GM12878 (cell line): ENCODE measurements at regions not wholly inside any gene's neighbourhood (a gene's known extent, or its start where the extent isn't known, plus 50 kb on each side); places are given as distances from the start of the nearest gene placed in this dataset.
A peak's percentile ranks its signal among the peaks of the same experiment; 100 is the strongest.

Source experiments
- ATAC-seq: fragments of 200-7000 bp; cut with Tn5 transposase; 3 replicates; pipeline ENCODE4 v1.9.1; 2020; ENCODE audit warnings: mild to moderate bottlenecking, moderate library complexity
- BruUV-seq: library from RNA; stranded (reverse); fragments of 400-500 nt; replicated peaks from 2 replicates; lab custom pipeline; 2021; lab: Mats Ljungman, UMichigan
- CTCF ChIA-PET: fragments of 300-600 bp; sonication (Branson Sonifier 250); formaldehyde crosslinking; extraction: SDS; loops from one replicate; lab custom pipeline; 2021; ENCODE audit warnings: inconsistent platforms; lab: Yijun Ruan, JAX
- POLR2A ChIA-PET: fragments of 350-600 bp; formaldehyde crosslinking; extraction: SDS; loops from one replicate; lab custom pipeline; 2021; ENCODE audit warnings: inconsistent platforms; lab: Charles Lee
- RAD21 ChIA-PET: fragments of 300-600 bp; sonication (Branson Sonifier 250); formaldehyde crosslinking; loops from one replicate; lab custom pipeline; 2023; ENCODE audit warnings: antibody characterized with exemption; ENCODE audit not compliant: unreplicated experiment; lab: Charles Lee
- SMC1A ChIA-PET: fragments of 300-600 bp; sonication (Branson Sonifier 250); formaldehyde crosslinking; loops from one replicate; lab custom pipeline; 2023; ENCODE audit not compliant: unreplicated experiment, uncharacterized antibody; lab: Charles Lee
- DNase-seq: peaks from one replicate; pipeline ENCODE4 v3.0.0-alpha.2; 2011; ENCODE audit warnings: low read depth, low spot score
- FAIRE-seq: peaks from 3 replicates; lab custom pipeline; 2011; peaks lifted over from hg19 to GRCh38; lab: Jason Lieb, UNC
- H2AFZ ChIP-seq: 2 replicates; pipeline ENCODE4 v1.6.0; 2011; ENCODE audit warnings: low read depth, low read length, control low read depth; ENCODE audit not compliant: control insufficient read depth
- H3K27ac ChIP-seq: 2 replicates; pipeline ENCODE4 v1.5.1; 2011; ENCODE audit warnings: control low read depth; ENCODE audit not compliant: control insufficient read depth, insufficient read depth
- H3K27me3 ChIP-seq, 2 experiments: replicated peaks in 1 of 2; 2 replicates each; pipeline versions ENCODE4 v1.6.0 to v1.6.1; 2011; ENCODE audit warnings: low read length in 1 of 2; ENCODE audit not compliant: control insufficient read depth in 2 of 2, insufficient read depth in 2 of 2
- H3K36me3 ChIP-seq, 2 experiments: 2 replicates each; pipeline ENCODE4 v1.5.1; 2011; ENCODE audit warnings: low read length in 1 of 2; ENCODE audit not compliant: control insufficient read depth in 2 of 2, insufficient read depth in 2 of 2
- H3K4me1 ChIP-seq: 2 replicates; pipeline ENCODE4 v1.6.1; 2011; ENCODE audit warnings: mild to moderate bottlenecking, low read length, moderate library complexity, mixed read lengths; ENCODE audit not compliant: control insufficient read depth, insufficient read depth
- H3K4me2 ChIP-seq: 2 replicates; pipeline ENCODE4 v1.6.0; 2011; ENCODE audit warnings: control low read depth; ENCODE audit not compliant: control insufficient read depth, insufficient read depth
- H3K4me3 ChIP-seq: fragments of 200-600 bp; sonication (generic); 2 replicates; pipeline ENCODE4 v1.5.1; 2016
- H3K79me2 ChIP-seq: 2 replicates; pipeline ENCODE4 v1.6.0; 2011; ENCODE audit warnings: low read length; ENCODE audit not compliant: control insufficient read depth, insufficient read depth
- H3K9ac ChIP-seq: 2 replicates; pipeline ENCODE4 v1.8.0; 2011; ENCODE audit warnings: low read length, control low read depth, mixed read lengths; ENCODE audit not compliant: control insufficient read depth, insufficient read depth
- H3K9me3 ChIP-seq: replicated peaks from 3 replicates; pipeline ENCODE4 v1.5.1; 2011; ENCODE audit warnings: mild to moderate bottlenecking, low read length; ENCODE audit not compliant: control insufficient read depth, insufficient read depth
- H4K20me1 ChIP-seq: 2 replicates; pipeline ENCODE4 v1.6.0; 2011; ENCODE audit not compliant: control insufficient read depth, insufficient read depth
- CEBPZ ChIP-seq: fragments of 150-350 bp; IDR thresholded peaks from 2 replicates; pipeline ENCODE4 v1.6.1; 2016; ENCODE audit warnings: low read depth, low read length
- MEF2B ChIP-seq: fragments of 450-650 bp; IDR thresholded peaks from 2 replicates; pipeline ENCODE4 v1.6.1; 2018; ENCODE audit warnings: mild to moderate bottlenecking, moderate library complexity; ENCODE audit not compliant: partially characterized antibody, poor library complexity, severe bottlenecking
- MTA2 ChIP-seq: fragments of 450-650 bp; IDR thresholded peaks from 2 replicates; pipeline ENCODE4 v1.6.1; 2016; ENCODE audit warnings: low read depth, mild to moderate bottlenecking, moderate library complexity
- NFXL1 ChIP-seq: fragments of 450-650 bp; IDR thresholded peaks from 2 replicates; pipeline ENCODE4 v1.6.1; 2017; ENCODE audit warnings: antibody characterized with exemption, mild to moderate bottlenecking, borderline replicate concordance
- STAT3 ChIP-seq: IDR thresholded peaks from 2 replicates; pipeline ENCODE4 v1.6.1; 2011; ENCODE audit warnings: low read depth, low read length, improper control_type of control experiment
- ZNF384 ChIP-seq: IDR thresholded peaks from 2 replicates; pipeline ENCODE4 v1.6.1; 2012; ENCODE audit warnings: low read depth, mild to moderate bottlenecking, low read length, improper control_type of control experiment, borderline replicate concordance
- WGBS: methylation state at CpG from one replicate; pipeline ENCODE4 v1.1.6; 2016; ENCODE audit warnings: low lambda C conversion rate; ENCODE audit not compliant: insufficient replicate concordance, insufficient coverage; ENCODE audit errors: missing lambda C conversion rate; 5-methylcytosine and 5-hydroxymethylcytosine counted together
- in situ Hi-C: fragments of 300-500 bp; cut with MboI; formaldehyde crosslinking; loops from 9 replicates; pipeline ENCODE4 v1.14.3; 2018; ENCODE audit warnings: mixed read lengths
- intact Hi-C: fragments of 100-400 bp; cut with micrococcal nuclease; formaldehyde crosslinking; loops from one replicate; pipeline ENCODE4 v1.14.2; 2022; ENCODE audit not compliant: unreplicated experiment
- TF ChIP-seq, protein P1 (sequence below): IDR thresholded peaks from 2 replicates; pipeline ENCODE4 v1.6.1; 2012; ENCODE audit warnings: mild to moderate bottlenecking, low read depth, low read length

- TF ChIP-seq, protein P1, sequence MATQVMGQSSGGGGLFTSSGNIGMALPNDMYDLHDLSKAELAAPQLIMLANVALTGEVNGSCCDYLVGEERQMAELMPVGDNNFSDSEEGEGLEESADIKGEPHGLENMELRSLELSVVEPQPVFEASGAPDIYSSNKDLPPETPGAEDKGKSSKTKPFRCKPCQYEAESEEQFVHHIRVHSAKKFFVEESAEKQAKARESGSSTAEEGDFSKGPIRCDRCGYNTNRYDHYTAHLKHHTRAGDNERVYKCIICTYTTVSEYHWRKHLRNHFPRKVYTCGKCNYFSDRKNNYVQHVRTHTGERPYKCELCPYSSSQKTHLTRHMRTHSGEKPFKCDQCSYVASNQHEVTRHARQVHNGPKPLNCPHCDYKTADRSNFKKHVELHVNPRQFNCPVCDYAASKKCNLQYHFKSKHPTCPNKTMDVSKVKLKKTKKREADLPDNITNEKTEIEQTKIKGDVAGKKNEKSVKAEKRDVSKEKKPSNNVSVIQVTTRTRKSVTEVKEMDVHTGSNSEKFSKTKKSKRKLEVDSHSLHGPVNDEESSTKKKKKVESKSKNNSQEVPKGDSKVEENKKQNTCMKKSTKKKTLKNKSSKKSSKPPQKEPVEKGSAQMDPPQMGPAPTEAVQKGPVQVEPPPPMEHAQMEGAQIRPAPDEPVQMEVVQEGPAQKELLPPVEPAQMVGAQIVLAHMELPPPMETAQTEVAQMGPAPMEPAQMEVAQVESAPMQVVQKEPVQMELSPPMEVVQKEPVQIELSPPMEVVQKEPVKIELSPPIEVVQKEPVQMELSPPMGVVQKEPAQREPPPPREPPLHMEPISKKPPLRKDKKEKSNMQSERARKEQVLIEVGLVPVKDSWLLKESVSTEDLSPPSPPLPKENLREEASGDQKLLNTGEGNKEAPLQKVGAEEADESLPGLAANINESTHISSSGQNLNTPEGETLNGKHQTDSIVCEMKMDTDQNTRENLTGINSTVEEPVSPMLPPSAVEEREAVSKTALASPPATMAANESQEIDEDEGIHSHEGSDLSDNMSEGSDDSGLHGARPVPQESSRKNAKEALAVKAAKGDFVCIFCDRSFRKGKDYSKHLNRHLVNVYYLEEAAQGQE = no peak
- TF ChIP-seq NFXL1 (no peak), STAT3 (no peak), MEF2B (no peak), CEBPZ (no peak)
Observed at GRCh38 chr14:84273181-84273580, 1256.8 kb upstream of the FLRT2 start (continued).

DNA sequence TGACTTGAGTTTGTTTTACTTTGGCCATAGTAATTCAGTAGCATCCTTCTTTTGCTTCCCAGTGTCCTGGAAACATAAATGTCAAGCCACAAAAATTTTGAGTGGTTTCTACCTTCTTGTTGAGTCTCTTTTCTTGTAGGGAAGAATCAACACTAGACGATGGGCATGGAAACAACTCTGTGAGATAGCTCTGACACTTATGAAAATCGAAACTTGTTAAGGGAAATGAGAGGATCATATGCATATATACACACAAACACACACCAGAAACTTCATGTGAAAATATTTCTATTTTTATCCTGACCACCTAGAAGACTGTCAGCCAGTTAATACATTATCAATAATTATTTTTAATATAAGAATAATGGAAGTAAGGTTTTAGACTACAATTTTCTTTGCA, 1247.3 kb upstream of the FLRT2 start:
- CTCF ChIA-PET = no interaction called here
- Histone ChIP-seq H3K9ac (no peak overlapping the region), H4K20me1 (no peaks in the 10 kb centered on the region), H3K27me3 (no peaks in the 10 kb centered on the region), H3K36me3 (no peaks in the 10 kb centered on the region), H2AFZ (no peak overlapping the region), H3K4me2 (no peak overlapping the region), H3K4me3 (no peak overlapping the region), H3K79me2 (no peaks in the 10 kb centered on the region), H3K27ac (no peak overlapping the region), H3K4me1 (no peaks in the 10 kb centered on the region), H3K9me3 (no peaks in the 10 kb centered on the region)
- no TSS peak for BruUV-seq
- SMC1A ChIA-PET = no interaction called here
- WGBS = 3% methylated on average over 2 of the region's 2 CpGs
- intact Hi-C loops = no loop called here
- TF ChIP-seq MTA2 (peak; percentile 27; the same call in 1 of the 2 replicates), ZNF384 (no peak)
- ATAC-seq (peak; percentile 72), DNase-seq (no peak), FAIRE-seq (no peak)
- POLR2A ChIA-PET = no interaction called here
- RAD21 ChIA-PET = no interaction called here
- in situ Hi-C loops = no loop called here
